HUES64 (cell line): ENCODE measurements at regions not wholly inside any gene's neighbourhood (a gene's known extent, or its start where the extent isn't known, plus 50 kb on each side); places are given as distances from the start of the nearest gene placed in this dataset.
"Not testable (repeated sequence)": the region's sequence is repeated elsewhere in the genome, so short reads cannot be mapped to it uniquely, and the experiment has no call there.

Experiments
- H3K27ac ChIP-seq: 2 replicates; pipeline ENCODE4 v1.7.0; 2013; ENCODE audit warnings: low read depth, low read length, inconsistent platforms
- H3K27me3 ChIP-seq: 2 replicates; pipeline ENCODE4 v1.6.1; 2013; ENCODE audit warnings: mild to moderate bottlenecking, low read length; ENCODE audit not compliant: insufficient read depth
- H3K36me3 ChIP-seq: 2 replicates; pipeline ENCODE4 v1.6.1; 2013; ENCODE audit warnings: mild to moderate bottlenecking, low read length; ENCODE audit not compliant: insufficient read depth
- H3K4me1 ChIP-seq: 2 replicates; pipeline ENCODE4 v1.6.1; 2013; ENCODE audit warnings: mild to moderate bottlenecking, low read length, moderate library complexity; ENCODE audit not compliant: insufficient read depth
- H3K4me3 ChIP-seq: 2 replicates; pipeline ENCODE4 v1.5.1; 2013; ENCODE audit warnings: mild to moderate bottlenecking, low read length, moderate library complexity
- H3K9ac ChIP-seq: 2 replicates; pipeline ENCODE4 v1.6.1; 2013; ENCODE audit warnings: mild to moderate bottlenecking, low read depth, low read length
- H3K9me3 ChIP-seq: 2 replicates; pipeline ENCODE4 v1.6.1; 2013; ENCODE audit warnings: low read depth, low read length; ENCODE audit not compliant: insufficient read depth
- WGBS: fragments of 150-250, 120-280 bp; methylation state at CpG from one replicate; pipeline ENCODE4 v1.1.7; 2013; ENCODE audit warnings: missing lambda C conversion rate; 5-methylcytosine and 5-hydroxymethylcytosine counted together

- no peak overlapping the region for H3K9ac ChIP-seq
- no peaks in the 10 kb centered on the region for H3K36me3 ChIP-seq
- no peak overlapping the region for H3K27ac ChIP-seq
- H3K9me3 ChIP-seq, result peaks cover 8% of the 10 kb centered on the region; the same call in 1 of the 2 replicates
- no peaks in the 10 kb centered on the region for H3K27me3 ChIP-seq
- H3K4me1 ChIP-seq, result no peaks in the 10 kb centered on the region
- WGBS, result 100% methylated on average over 1 of the region's 2 CpGs
- H3K4me3 ChIP-seq, result no peak overlapping the region
Observed at GRCh38 chr11:42958635-42959034, 353.2 kb upstream of the API5 start.

- Histone ChIP-seq H3K9me3 (peaks cover 8% of the 10 kb centered on the region; the same call in 1 of the 2 replicates), H3K4me1 (no peaks in the 10 kb centered on the region), H3K36me3 (no peaks in the 10 kb centered on the region), H3K4me3 (no peak overlapping the region), H3K27me3 (no peaks in the 10 kb centered on the region), H3K27ac (no peak overlapping the region), H3K9ac (no peak overlapping the region)
- WGBS, result no CpG with 5 or more reads among the region's 1 CpG
Observed at GRCh38 chr11:42960521-42961088, 351.2 kb upstream of the API5 start.

GRCh38 chr11:42967653-42968052 is 344.1 kb upstream of the API5 start:
- Histone ChIP-seq H3K9me3 (peaks cover 4% of the 10 kb centered on the region; the same call in 1 of the 2 replicates), H3K36me3 (no peaks in the 10 kb centered on the region), H3K4me3 (no peak overlapping the region), H3K27me3 (no peaks in the 10 kb centered on the region), H3K27ac (no peak overlapping the region), H3K9ac (no peak overlapping the region), H3K4me1 (no peaks in the 10 kb centered on the region)
- WGBS, result 92% methylated on average over 2 of the region's 2 CpGs

GRCh38 chr11:42972741-42973140 is 339.1 kb upstream of the API5 start:
- Histone ChIP-seq H3K9me3 (peaks cover 4% of the 10 kb centered on the region; the same call in 1 of the 2 replicates), H3K27ac (no peak overlapping the region), H3K4me1 (0 out of 2 replicates have a peak, but pooled peaks cover 3% of the 10 kb centered on the region), H3K4me3 (no peak overlapping the region), H3K9ac (no peak overlapping the region), H3K36me3 (no peaks in the 10 kb centered on the region), H3K27me3 (no peaks in the 10 kb centered on the region)
- 83% methylated on average over 1 of the region's 1 CpG for WGBS

- Histone ChIP-seq H3K4me3 (no peak overlapping the region), H3K4me1 (0 out of 2 replicates have a peak, but pooled peaks cover 3% of the 10 kb centered on the region), H3K36me3 (no peaks in the 10 kb centered on the region), H3K9me3 (no peaks in the 10 kb centered on the region; the same call in 1 of the 2 replicates), H3K27ac (no peak overlapping the region), H3K9ac (no peak overlapping the region), H3K27me3 (no peaks in the 10 kb centered on the region)
- WGBS, result 75% methylated on average over 4 of the region's 4 CpGs
Observed at GRCh38 chr11:42974510-42975179, 337.2 kb upstream of the API5 start.

GRCh38 chr11:42975180-42975529 is 336.6 kb upstream of the API5 start:
- 63% methylated on average over 1 of the region's 1 CpG for WGBS
- Histone ChIP-seq H3K27ac (no peak overlapping the region), H3K27me3 (no peaks in the 10 kb centered on the region), H3K4me1 (0 out of 2 replicates have a peak, but pooled peaks cover 3% of the 10 kb centered on the region), H3K36me3 (no peaks in the 10 kb centered on the region), H3K4me3 (no peak overlapping the region), H3K9ac (no peak overlapping the region), H3K9me3 (no peaks in the 10 kb centered on the region; the same call in 1 of the 2 replicates)

- Histone ChIP-seq H3K27me3 (no peaks in the 10 kb centered on the region), H3K4me1 (0 out of 2 replicates have a peak, but pooled peaks cover 3% of the 10 kb centered on the region), H3K9me3 (no peaks in the 10 kb centered on the region; the same call in 1 of the 2 replicates), H3K36me3 (no peaks in the 10 kb centered on the region), H3K4me3 (no peak overlapping the region), H3K9ac (no peak overlapping the region), H3K27ac (no peak overlapping the region)
- 78% methylated on average over 1 of the region's 1 CpG for WGBS
Observed at GRCh38 chr11:42976636-42977217, 335.1 kb upstream of the API5 start.

GRCh38 chr11:42992594-42992993 is 319.2 kb upstream of the API5 start:
- Histone ChIP-seq H3K27ac (no peak overlapping the region), H3K27me3 (no peaks in the 10 kb centered on the region), H3K9me3 (peaks cover 8% of the 10 kb centered on the region; the same call in 1 of the 2 replicates), H3K4me1 (no peaks in the 10 kb centered on the region), H3K4me3 (no peak overlapping the region), H3K9ac (no peak overlapping the region), H3K36me3 (no peaks in the 10 kb centered on the region)
- 100% methylated on average over 1 of the region's 2 CpGs for WGBS

- H3K9me3 ChIP-seq, result peaks cover 6% of the 10 kb centered on the region; the same call in 1 of the 2 replicates
- no peak overlapping the region for H3K4me3 ChIP-seq
- H3K36me3 ChIP-seq, result no peaks in the 10 kb centered on the region
- no peaks in the 10 kb centered on the region for H3K4me1 ChIP-seq
- 89% methylated on average over 9 of the region's 9 CpGs for WGBS
- H3K9ac ChIP-seq, result no peak overlapping the region
- H3K27me3 ChIP-seq, result no peaks in the 10 kb centered on the region
- no peak overlapping the region for H3K27ac ChIP-seq
Observed at GRCh38 chr11:42996421-42997307, 315.1 kb upstream of the API5 start.

GRCh38 chr11:43004879-43005278 is 306.9 kb upstream of the API5 start:
- not testable (repeated sequence) for H3K27me3 ChIP-seq, H3K4me1 ChIP-seq, H3K9ac ChIP-seq, H3K27ac ChIP-seq, H3K4me3 ChIP-seq, H3K36me3 ChIP-seq
- peaks cover 10% of the 10 kb centered on the region for H3K9me3 ChIP-seq
- WGBS, result 91% methylated on average over 10 of the region's 10 CpGs

GRCh38 chr11:43010042-43010441 is 301.8 kb upstream of the API5 start:
- H3K27me3 ChIP-seq, result no peaks in the 10 kb centered on the region
- 81% methylated on average over 4 of the region's 4 CpGs for WGBS

More at GRCh38 chr11:43010042-43010441, 301.8 kb upstream of the API5 start:
- no peak overlapping the region for H3K27ac ChIP-seq
- no peaks in the 10 kb centered on the region for H3K36me3 ChIP-seq
- no peaks in the 10 kb centered on the region for H3K4me1 ChIP-seq
- no peak overlapping the region for H3K4me3 ChIP-seq
- H3K9me3 ChIP-seq, result peaks cover 10% of the 10 kb centered on the region
- H3K9ac ChIP-seq, result no peak overlapping the region
